ENCODE measurements at regions not wholly inside any gene's neighbourhood (a gene's known extent, or its start where the extent isn't known, plus 50 kb on each side); places are given as distances from the start of the nearest gene placed in this dataset.

DNA sequence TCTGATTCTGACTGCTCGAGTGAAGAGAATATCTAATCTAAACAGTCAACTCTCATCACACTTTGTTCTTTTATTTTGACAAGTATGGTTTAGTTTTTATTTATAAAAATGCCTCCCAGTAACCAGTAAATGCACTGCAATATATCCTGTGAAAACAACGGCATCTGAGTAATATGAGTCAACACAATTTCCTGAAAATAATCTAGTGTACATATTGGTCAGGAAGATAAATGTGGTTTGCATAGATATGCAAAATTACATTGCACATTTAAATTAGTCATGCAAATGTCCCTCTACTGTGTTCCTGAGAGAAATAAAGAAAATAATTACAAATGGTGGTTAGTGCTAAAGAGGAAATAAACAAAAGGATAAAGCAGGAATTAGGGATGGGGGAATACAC, 1190.7 kb upstream of the SEL1L start:
- no peaks in the 10 kb centered on the region for H3K36me3 ChIP-seq (ENCODE audit: control insufficient read depth, insufficient read depth, low read length)
- no peak overlapping the region for H3K4me3 ChIP-seq (replicated peaks; ENCODE audit: low read depth, low read length)
- DNase-seq (ENCODE audit: extremely low read depth, insufficient read length), result no peak
- no peaks in the 10 kb centered on the region for H3K27me3 ChIP-seq (replicated peaks; ENCODE audit: control insufficient read depth, insufficient read depth, low read length)
- TF ChIP-seq, protein P1, sequence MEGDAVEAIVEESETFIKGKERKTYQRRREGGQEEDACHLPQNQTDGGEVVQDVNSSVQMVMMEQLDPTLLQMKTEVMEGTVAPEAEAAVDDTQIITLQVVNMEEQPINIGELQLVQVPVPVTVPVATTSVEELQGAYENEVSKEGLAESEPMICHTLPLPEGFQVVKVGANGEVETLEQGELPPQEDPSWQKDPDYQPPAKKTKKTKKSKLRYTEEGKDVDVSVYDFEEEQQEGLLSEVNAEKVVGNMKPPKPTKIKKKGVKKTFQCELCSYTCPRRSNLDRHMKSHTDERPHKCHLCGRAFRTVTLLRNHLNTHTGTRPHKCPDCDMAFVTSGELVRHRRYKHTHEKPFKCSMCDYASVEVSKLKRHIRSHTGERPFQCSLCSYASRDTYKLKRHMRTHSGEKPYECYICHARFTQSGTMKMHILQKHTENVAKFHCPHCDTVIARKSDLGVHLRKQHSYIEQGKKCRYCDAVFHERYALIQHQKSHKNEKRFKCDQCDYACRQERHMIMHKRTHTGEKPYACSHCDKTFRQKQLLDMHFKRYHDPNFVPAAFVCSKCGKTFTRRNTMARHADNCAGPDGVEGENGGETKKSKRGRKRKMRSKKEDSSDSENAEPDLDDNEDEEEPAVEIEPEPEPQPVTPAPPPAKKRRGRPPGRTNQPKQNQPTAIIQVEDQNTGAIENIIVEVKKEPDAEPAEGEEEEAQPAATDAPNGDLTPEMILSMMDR (IDR thresholded peaks at IDR 0.05; ENCODE audit: insufficient read depth, low read length, poor library complexity, severe bottlenecking), result no peak

DNA sequence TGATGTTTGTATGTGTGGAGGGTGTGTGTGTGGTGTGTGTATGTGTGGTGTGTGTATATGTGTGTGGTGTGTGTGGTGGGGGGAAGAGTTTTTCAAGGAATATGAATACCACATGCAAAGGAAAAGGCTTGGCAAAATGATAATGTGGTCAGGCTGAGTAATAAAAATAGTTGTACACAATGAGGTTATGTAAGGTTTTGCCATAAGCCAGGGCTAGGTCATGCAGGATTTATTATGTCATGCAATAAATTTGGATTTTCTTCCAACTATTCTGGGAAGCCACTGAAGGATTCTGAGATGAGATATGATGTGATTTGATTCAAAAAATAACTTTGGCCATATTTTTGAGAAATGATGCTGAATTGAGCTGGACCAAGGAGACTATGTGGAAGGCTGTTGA, 1191.6 kb upstream of the SEL1L start:
- TF ChIP-seq, protein P1 (IDR thresholded peaks at IDR 0.05; ENCODE audit: insufficient read depth, low read length, poor library complexity, severe bottlenecking), result no peak
- H3K27me3 ChIP-seq (replicated peaks; ENCODE audit: control insufficient read depth, insufficient read depth, low read length), result no peaks in the 10 kb centered on the region
- H3K4me3 ChIP-seq (replicated peaks; ENCODE audit: low read depth, low read length), result no peak overlapping the region
- no peak for DNase-seq (ENCODE audit: extremely low read depth, insufficient read length)
- no peaks in the 10 kb centered on the region for H3K36me3 ChIP-seq (ENCODE audit: control insufficient read depth, insufficient read depth, low read length)

DNA sequence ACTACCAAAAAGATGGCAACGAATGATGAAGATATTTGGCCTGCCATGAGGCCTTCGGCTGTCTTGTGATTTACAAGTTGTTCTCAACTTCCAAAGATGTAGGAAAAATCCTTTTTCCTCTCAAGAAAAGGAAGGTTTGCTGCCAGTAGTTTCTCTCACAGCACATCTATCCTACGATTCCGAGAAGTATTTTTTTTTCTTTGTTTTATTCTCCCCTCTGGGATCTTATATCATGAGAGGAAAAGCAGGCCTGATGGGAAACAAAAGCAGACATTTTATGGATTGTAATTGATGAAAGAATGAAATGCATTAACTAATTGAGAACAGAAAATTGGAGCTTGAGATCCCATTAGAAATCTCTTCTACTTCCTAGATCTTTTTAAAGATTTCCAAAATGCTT, 1197.9 kb upstream of the SEL1L start:
- Histone ChIP-seq H3K27me3 (replicated peaks; ENCODE audit: control insufficient read depth, insufficient read depth, low read length) (no peaks in the 10 kb centered on the region), H3K36me3 (ENCODE audit: control insufficient read depth, insufficient read depth, low read length) (no peaks in the 10 kb centered on the region), H3K4me3 (replicated peaks; ENCODE audit: low read depth, low read length) (no peak overlapping the region)
- TF ChIP-seq, protein P1 (IDR thresholded peaks at IDR 0.05; ENCODE audit: insufficient read depth, low read length, poor library complexity, severe bottlenecking), result no peak
- no peak for DNase-seq (ENCODE audit: extremely low read depth, insufficient read length)

DNA sequence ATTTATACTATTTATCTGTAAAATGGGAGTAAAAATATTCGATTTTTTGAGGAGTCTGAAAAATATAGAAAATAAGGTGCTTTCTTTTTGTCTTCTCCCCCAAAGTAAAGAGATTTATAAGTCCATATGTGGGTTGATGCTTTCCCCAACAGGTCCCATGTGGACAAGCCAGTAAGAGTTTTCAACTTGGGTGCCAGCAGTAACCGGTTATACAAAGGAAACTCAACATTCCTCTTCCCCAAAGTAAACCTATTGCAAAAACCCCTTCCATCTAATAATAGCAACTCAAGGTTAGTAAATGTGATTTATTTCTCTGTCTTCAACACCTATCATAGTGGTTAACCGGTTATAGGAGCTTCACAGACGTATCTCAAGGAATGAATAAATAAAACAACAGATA, 1206.9 kb upstream of the SEL1L start:
- Histone ChIP-seq H3K36me3 (ENCODE audit: control insufficient read depth, insufficient read depth, low read length) (no peaks in the 10 kb centered on the region), H3K4me3 (replicated peaks; ENCODE audit: low read depth, low read length) (no peak overlapping the region), H3K27me3 (replicated peaks; ENCODE audit: control insufficient read depth, insufficient read depth, low read length) (no peaks in the 10 kb centered on the region)
- TF ChIP-seq, protein P1 (IDR thresholded peaks at IDR 0.05; ENCODE audit: insufficient read depth, low read length, poor library complexity, severe bottlenecking), result no peak
- no peak for DNase-seq (ENCODE audit: extremely low read depth, insufficient read length)

DNA sequence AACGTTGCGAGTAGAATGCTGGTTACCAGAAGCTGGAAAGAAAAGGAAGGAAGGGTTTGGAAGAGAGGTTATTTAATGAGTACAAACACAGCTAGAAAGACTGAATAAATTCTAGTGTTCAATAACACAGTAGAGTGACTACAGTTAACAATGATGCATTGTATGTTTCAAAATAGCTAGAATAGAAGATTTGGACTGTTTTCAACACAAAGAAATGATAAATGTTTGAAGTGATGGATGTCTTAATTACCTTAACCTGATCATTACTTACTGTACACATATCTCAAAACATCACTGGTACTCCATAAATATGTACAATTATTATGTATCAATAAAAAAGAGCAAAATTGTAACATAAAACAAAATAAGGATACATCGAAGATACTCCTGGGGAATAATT, 1221.8 kb upstream of the SEL1L start:
- TF ChIP-seq, protein P1 (IDR thresholded peaks at IDR 0.05; ENCODE audit: insufficient read depth, low read length, poor library complexity, severe bottlenecking), result no peak
- Histone ChIP-seq H3K36me3 (ENCODE audit: control insufficient read depth, insufficient read depth, low read length) (no peaks in the 10 kb centered on the region), H3K27me3 (replicated peaks; ENCODE audit: control insufficient read depth, insufficient read depth, low read length) (no peaks in the 10 kb centered on the region), H3K4me3 (replicated peaks; ENCODE audit: low read depth, low read length) (no peak overlapping the region)
- DNase-seq (ENCODE audit: extremely low read depth, insufficient read length), result no peak

DNA sequence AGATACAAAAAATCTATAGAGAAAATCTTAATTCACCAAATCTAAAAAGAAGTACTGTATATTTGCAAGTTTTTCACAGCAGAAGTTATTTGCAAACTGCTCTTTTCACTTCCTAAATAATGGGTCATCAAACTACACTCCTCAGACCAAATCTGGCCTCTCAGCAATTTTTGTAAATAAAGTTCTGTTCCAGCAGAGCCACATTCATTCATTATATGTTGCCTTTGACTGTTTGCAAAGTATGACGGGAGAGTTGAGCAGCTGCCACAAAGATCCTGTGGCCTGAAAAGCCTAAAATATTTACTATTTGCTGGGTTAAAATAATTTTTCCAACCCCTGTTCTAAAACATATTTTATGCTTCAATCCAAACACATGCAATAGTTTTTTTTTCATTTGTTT, 1222.3 kb upstream of the SEL1L start:
- TF ChIP-seq, protein P1 (IDR thresholded peaks at IDR 0.05; ENCODE audit: insufficient read depth, low read length, poor library complexity, severe bottlenecking), result no peak
- Histone ChIP-seq H3K27me3 (replicated peaks; ENCODE audit: control insufficient read depth, insufficient read depth, low read length) (no peaks in the 10 kb centered on the region), H3K4me3 (replicated peaks; ENCODE audit: low read depth, low read length) (no peak overlapping the region), H3K36me3 (ENCODE audit: control insufficient read depth, insufficient read depth, low read length) (no peaks in the 10 kb centered on the region)
- no peak for DNase-seq (ENCODE audit: extremely low read depth, insufficient read length)
